Panc1 (cell line): ENCODE measurements at regions not wholly inside any gene's neighbourhood (a gene's known extent, or its start where the extent isn't known, plus 50 kb on each side); places are given as distances from the start of the nearest gene placed in this dataset.

ENCODE experiments used
- ATAC-seq: fragments of 200-7000 bp; cut with Tn5 transposase; 2 replicates; pipeline ENCODE4 v1.9.1; 2020; ENCODE audit warnings: mild to moderate bottlenecking, moderate library complexity
- BruUV-seq: library from RNA; stranded (reverse); fragments of 400-500 nt; replicated peaks from 2 replicates; lab custom pipeline; 2021; lab: Mats Ljungman, UMichigan
- CTCF ChIA-PET: fragments of 300-600 bp; sonication (Branson Sonifier 250); formaldehyde crosslinking; loops from one replicate; lab custom pipeline; 2022; ENCODE audit warnings: antibody characterized with exemption; lab: Charles Lee
- POLR2A ChIA-PET: fragments of 300-600 bp; sonication (Branson Sonifier 250); formaldehyde crosslinking; loops from one replicate; lab custom pipeline; 2022; ENCODE audit warnings: antibody characterized with exemption; lab: Charles Lee
- DNase-seq: peaks from one replicate; pipeline ENCODE4 v3.0.0-alpha.2; 2010; ENCODE audit warnings: low read depth, low spot score
- H3K27ac ChIP-seq: 2 replicates; pipeline ENCODE4 v1.5.1; 2011; ENCODE audit warnings: mild to moderate bottlenecking, low read length, inconsistent platforms
- H3K27me3 ChIP-seq: fragments of 200-500 bp; sonication (Bioruptor generic); 2 replicates; pipeline ENCODE4 v1.6.0; 2014; ENCODE audit warnings: low read length, inconsistent platforms; ENCODE audit not compliant: control insufficient read depth, insufficient read depth
- H3K36me3 ChIP-seq: fragments of 200-500 bp; sonication (Bioruptor generic); 2 replicates; pipeline ENCODE4 v1.5.1; 2014; ENCODE audit warnings: inconsistent platforms, mild to moderate bottlenecking, low read length, moderate library complexity; ENCODE audit not compliant: control insufficient read depth, insufficient read depth
- H3K4me1 ChIP-seq: 2 replicates; pipeline ENCODE4 v1.5.1; 2011; ENCODE audit warnings: inconsistent platforms, mild to moderate bottlenecking, low read length, moderate library complexity; ENCODE audit not compliant: control insufficient read depth, insufficient read depth
- H3K4me3 ChIP-seq, 2 experiments: 2 replicates each; pipeline ENCODE4 v1.5.1; 2011 to 2012; ENCODE audit warnings: low read depth in 2 of 2, low read length in 2 of 2, mild to moderate bottlenecking in 2 of 2, inconsistent platforms in 1 of 2, moderate library complexity in 1 of 2
- H3K9me3 ChIP-seq: fragments of 200-500 bp; sonication (Bioruptor generic); 2 replicates; pipeline ENCODE4 v1.5.1; 2014; ENCODE audit warnings: low read depth, mild to moderate bottlenecking, inconsistent platforms, low read length, moderate library complexity; ENCODE audit not compliant: control insufficient read depth, insufficient read depth
- POLR2AphosphoS5 ChIP-seq: IDR thresholded peaks from 2 replicates; pipeline ENCODE4 v1.6.1; 2012; ENCODE audit warnings: mild to moderate bottlenecking, low read depth, low read length, moderate library complexity
- SIN3A ChIP-seq: IDR thresholded peaks from 2 replicates; pipeline ENCODE4 v1.6.1; 2012; ENCODE audit warnings: low read depth, mild to moderate bottlenecking, low read length, moderate library complexity, borderline replicate concordance; ENCODE audit not compliant: insufficient read depth
- TCF7L2 ChIP-seq: IDR thresholded peaks from 2 replicates; pipeline ENCODE4 v1.6.1; 2011; ENCODE audit warnings: mild to moderate bottlenecking, low read depth, low read length, inconsistent platforms
- in situ Hi-C: cut with HindIII; loops from 2 replicates; pipeline ENCODE4 v1.10.0; 2016; ENCODE audit warnings: low sequenced_read_pairs, low pct_unique_long_range_greater_than_20kb
- intact Hi-C: fragments of 100-400 bp; cut with micrococcal nuclease; formaldehyde crosslinking; loops from one replicate; pipeline ENCODE4 v1.10.0; 2022; ENCODE audit not compliant: unreplicated experiment
- TF ChIP-seq, protein P1 (sequence below): fragments of 450-650 bp; IDR thresholded peaks from 2 replicates; pipeline ENCODE4 v1.5.1; 2017; ENCODE audit warnings: mild to moderate bottlenecking
- TF ChIP-seq, protein P2 (sequence below), 2 experiments: IDR thresholded peaks; 2 replicates each; pipeline ENCODE4 v1.6.1; 2011 to 2012; ENCODE audit warnings: low read depth in 2 of 2, control low read depth in 1 of 2, low read length in 1 of 2, mild to moderate bottlenecking in 1 of 2, moderate library complexity in 1 of 2; ENCODE audit not compliant: insufficient read depth in 1 of 2

DNA sequence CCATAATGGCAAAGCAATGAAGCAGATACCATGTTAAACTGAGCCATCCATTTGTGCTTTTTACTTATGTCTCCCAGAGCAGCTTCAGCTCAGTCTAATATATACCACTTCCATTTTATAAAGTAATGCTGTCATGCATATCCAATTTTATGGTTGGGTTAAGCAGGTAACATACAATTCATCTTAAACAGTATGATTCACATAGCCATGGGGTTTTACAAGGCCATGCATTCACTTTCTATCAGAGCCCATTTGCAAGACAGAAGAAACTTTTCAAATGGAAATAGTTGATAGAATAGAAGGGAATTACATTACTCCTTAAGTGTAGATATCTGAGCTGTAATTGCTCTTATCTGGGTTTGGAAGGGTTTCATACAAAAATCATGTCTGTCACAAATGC lies 580.5 kb upstream of the CXADR start:
- POLR2A ChIA-PET = no interaction called here
- H3K4me1 ChIP-seq = no peaks in the 10 kb centered on the region
- H3K4me3 ChIP-seq = no peak overlapping the region
- TF ChIP-seq TCF7L2 (no peak), POLR2AphosphoS5 (no peak), SIN3A (no peak)
- TF ChIP-seq, protein P1, sequence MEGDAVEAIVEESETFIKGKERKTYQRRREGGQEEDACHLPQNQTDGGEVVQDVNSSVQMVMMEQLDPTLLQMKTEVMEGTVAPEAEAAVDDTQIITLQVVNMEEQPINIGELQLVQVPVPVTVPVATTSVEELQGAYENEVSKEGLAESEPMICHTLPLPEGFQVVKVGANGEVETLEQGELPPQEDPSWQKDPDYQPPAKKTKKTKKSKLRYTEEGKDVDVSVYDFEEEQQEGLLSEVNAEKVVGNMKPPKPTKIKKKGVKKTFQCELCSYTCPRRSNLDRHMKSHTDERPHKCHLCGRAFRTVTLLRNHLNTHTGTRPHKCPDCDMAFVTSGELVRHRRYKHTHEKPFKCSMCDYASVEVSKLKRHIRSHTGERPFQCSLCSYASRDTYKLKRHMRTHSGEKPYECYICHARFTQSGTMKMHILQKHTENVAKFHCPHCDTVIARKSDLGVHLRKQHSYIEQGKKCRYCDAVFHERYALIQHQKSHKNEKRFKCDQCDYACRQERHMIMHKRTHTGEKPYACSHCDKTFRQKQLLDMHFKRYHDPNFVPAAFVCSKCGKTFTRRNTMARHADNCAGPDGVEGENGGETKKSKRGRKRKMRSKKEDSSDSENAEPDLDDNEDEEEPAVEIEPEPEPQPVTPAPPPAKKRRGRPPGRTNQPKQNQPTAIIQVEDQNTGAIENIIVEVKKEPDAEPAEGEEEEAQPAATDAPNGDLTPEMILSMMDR = no peak
- TF ChIP-seq, protein P2, sequence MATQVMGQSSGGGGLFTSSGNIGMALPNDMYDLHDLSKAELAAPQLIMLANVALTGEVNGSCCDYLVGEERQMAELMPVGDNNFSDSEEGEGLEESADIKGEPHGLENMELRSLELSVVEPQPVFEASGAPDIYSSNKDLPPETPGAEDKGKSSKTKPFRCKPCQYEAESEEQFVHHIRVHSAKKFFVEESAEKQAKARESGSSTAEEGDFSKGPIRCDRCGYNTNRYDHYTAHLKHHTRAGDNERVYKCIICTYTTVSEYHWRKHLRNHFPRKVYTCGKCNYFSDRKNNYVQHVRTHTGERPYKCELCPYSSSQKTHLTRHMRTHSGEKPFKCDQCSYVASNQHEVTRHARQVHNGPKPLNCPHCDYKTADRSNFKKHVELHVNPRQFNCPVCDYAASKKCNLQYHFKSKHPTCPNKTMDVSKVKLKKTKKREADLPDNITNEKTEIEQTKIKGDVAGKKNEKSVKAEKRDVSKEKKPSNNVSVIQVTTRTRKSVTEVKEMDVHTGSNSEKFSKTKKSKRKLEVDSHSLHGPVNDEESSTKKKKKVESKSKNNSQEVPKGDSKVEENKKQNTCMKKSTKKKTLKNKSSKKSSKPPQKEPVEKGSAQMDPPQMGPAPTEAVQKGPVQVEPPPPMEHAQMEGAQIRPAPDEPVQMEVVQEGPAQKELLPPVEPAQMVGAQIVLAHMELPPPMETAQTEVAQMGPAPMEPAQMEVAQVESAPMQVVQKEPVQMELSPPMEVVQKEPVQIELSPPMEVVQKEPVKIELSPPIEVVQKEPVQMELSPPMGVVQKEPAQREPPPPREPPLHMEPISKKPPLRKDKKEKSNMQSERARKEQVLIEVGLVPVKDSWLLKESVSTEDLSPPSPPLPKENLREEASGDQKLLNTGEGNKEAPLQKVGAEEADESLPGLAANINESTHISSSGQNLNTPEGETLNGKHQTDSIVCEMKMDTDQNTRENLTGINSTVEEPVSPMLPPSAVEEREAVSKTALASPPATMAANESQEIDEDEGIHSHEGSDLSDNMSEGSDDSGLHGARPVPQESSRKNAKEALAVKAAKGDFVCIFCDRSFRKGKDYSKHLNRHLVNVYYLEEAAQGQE (IDR thresholded peaks at IDR 0.05; ENCODE audit: insufficient read depth in 1 of 2, low read depth in 2 of 2, low read length in 1 of 2) = no peak
- in situ Hi-C loops = no loop called here
- no TSS peak for BruUV-seq
- H3K27me3 ChIP-seq = no peaks in the 10 kb centered on the region
- no peaks in the 10 kb centered on the region for H3K36me3 ChIP-seq
- no peaks in the 10 kb centered on the region for H3K9me3 ChIP-seq
- intact Hi-C loops = no loop called here
- H3K27ac ChIP-seq = no peak overlapping the region
- CTCF ChIA-PET = no interaction called here
- DNase-seq = no peak
- no peak for ATAC-seq

DNA sequence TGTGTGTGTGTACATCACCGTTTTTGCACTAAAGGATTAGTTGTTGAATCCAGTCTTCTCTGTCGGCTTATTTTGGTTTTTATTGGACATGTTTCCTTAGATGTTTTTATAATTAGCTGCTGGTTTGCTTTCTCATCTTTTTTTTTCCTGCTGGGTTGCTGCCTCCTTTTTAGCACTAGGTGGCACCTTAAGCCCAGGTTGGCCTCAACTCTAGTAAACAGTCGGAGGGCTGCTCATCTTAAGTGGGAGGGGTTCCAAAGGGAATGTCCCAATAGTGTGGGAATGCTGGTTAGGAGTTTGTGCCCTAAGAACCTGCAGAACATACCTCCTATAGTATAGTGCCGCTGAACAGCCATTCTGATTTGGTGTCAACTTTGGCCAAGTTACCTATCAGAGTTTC lies 570.1 kb upstream of the CXADR start:
- no peaks in the 10 kb centered on the region for H3K27me3 ChIP-seq
- ATAC-seq = no peak
- no peak overlapping the region for H3K27ac ChIP-seq
- TF ChIP-seq SIN3A = no peak
- no peak for TF ChIP-seq TCF7L2
- TF ChIP-seq, protein P1 = peak; percentile 16
- TF ChIP-seq POLR2AphosphoS5 = no peak
- TF ChIP-seq, protein P2 (IDR thresholded peaks at IDR 0.05; ENCODE audit: insufficient read depth in 1 of 2, low read depth in 2 of 2, low read length in 1 of 2) = no peak
- in situ Hi-C loops = no loop called here
- no peaks in the 10 kb centered on the region for H3K4me1 ChIP-seq
- no peak for DNase-seq
- intact Hi-C loops = no loop called here
- ChIA-PET CTCF (no interaction called here), POLR2A (no interaction called here)
- no TSS peak for BruUV-seq
- H3K9me3 ChIP-seq = no peaks in the 10 kb centered on the region
- H3K4me3 ChIP-seq = no peak overlapping the region
- H3K36me3 ChIP-seq = no peaks in the 10 kb centered on the region
